ENCODE measurements at regions not wholly inside any gene's neighbourhood (a gene's known extent, or its start where the extent isn't known, plus 50 kb on each side); places are given as distances from the start of the nearest gene placed in this dataset.

DNA sequence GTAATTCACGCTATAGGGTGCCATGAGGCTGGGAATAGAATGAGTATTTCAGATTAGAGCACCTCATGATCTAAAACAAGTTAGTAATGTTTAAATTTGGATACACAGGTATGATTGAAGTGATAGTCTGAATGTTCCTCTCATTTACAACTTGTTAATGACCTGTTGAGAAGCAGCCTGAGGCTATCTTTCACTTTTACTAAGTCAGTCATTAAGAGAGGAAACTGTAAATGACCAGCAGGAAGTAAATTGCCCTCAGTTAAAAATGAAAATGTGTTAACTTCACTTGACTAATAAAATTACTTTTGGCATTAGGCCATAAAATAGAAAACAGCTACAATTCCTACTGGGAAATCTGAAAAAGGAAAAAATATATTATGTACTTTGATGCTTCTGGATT, 1042.0 kb downstream of the DNAJB9 start:
- TF ChIP-seq, protein P1, sequence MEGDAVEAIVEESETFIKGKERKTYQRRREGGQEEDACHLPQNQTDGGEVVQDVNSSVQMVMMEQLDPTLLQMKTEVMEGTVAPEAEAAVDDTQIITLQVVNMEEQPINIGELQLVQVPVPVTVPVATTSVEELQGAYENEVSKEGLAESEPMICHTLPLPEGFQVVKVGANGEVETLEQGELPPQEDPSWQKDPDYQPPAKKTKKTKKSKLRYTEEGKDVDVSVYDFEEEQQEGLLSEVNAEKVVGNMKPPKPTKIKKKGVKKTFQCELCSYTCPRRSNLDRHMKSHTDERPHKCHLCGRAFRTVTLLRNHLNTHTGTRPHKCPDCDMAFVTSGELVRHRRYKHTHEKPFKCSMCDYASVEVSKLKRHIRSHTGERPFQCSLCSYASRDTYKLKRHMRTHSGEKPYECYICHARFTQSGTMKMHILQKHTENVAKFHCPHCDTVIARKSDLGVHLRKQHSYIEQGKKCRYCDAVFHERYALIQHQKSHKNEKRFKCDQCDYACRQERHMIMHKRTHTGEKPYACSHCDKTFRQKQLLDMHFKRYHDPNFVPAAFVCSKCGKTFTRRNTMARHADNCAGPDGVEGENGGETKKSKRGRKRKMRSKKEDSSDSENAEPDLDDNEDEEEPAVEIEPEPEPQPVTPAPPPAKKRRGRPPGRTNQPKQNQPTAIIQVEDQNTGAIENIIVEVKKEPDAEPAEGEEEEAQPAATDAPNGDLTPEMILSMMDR (IDR thresholded peaks at IDR 0.05) = no peak
- TF ChIP-seq EP300 (IDR thresholded peaks at IDR 0.05) = no peak
